ENCODE measurements at regions not wholly inside any gene's neighbourhood (a gene's known extent, or its start where the extent isn't known, plus 50 kb on each side); places are given as distances from the start of the nearest gene placed in this dataset.

- TF ChIP-seq POLR2AphosphoS5 (IDR thresholded peaks at IDR 0.05) (no peak), CTCF (IDR thresholded peaks at IDR 0.05) (no peak), POLR2A (IDR thresholded peaks at IDR 0.05) (no peak)
Observed at GRCh38 chr2:3025984-3026383, 351.6 kb downstream of the EIPR1 start.
